ENCODE measurements at regions not wholly inside any gene's neighbourhood (a gene's known extent, or its start where the extent isn't known, plus 50 kb on each side); places are given as distances from the start of the nearest gene placed in this dataset.

- Histone ChIP-seq H3K36me3 (ENCODE audit: control insufficient read depth in 2 of 4, insufficient read depth in 4 of 4, low read length in 3 of 4) (no peaks in the 10 kb centered on the region), H4K20me1 (replicated peaks in 1 of 2; ENCODE audit: control insufficient read depth in 1 of 2, insufficient read depth in 2 of 2, low read length in 2 of 2) (no peaks in the 10 kb centered on the region), H2AK5ac (ENCODE audit: low read depth, low read length) (no peak overlapping the region), H3K27me3 (replicated peaks in 1 of 4; ENCODE audit: control insufficient read depth in 3 of 4, extremely low read depth in 1 of 4, insufficient read depth in 3 of 4, low read length in 3 of 4) (no peaks in the 10 kb centered on the region), H3K56ac (replicated peaks; ENCODE audit: insufficient read length, low read depth, low read length) (no peak overlapping the region), H4K91ac (replicated peaks; ENCODE audit: insufficient read length, low read length) (no peak overlapping the region), H3K23me2 (ENCODE audit: low read depth, low read length) (no peaks in the 10 kb centered on the region), H3K4me3 (ENCODE audit: extremely low read depth in 1 of 4, insufficient read depth in 2 of 4, low read depth in 3 of 4, low read length in 4 of 4) (no peak overlapping the region), H4K5ac (ENCODE audit: insufficient read length, low read depth, low read length) (no peak overlapping the region), H3K4me1 (replicated peaks in 1 of 4; ENCODE audit: control insufficient read depth in 3 of 4, insufficient read depth in 4 of 4, low read length in 3 of 4) (no peaks in the 10 kb centered on the region), H4K8ac (ENCODE audit: extremely low read depth, insufficient read depth, low read length) (no peak overlapping the region), H2AFZ (ENCODE audit: low read length) (no peak overlapping the region), H3K14ac (ENCODE audit: insufficient read length) (no peak overlapping the region), H3K27ac (ENCODE audit: low read depth, low read length) (no peak overlapping the region), H2BK15ac (ENCODE audit: low read length) (no peak overlapping the region), H3K4me2 (ENCODE audit: insufficient read depth in 1 of 2, low read depth in 2 of 2, low read length in 2 of 2) (no peak overlapping the region), H2BK120ac (replicated peaks; ENCODE audit: low read depth, low read length) (no peak overlapping the region), H3K9ac (replicated peaks in 1 of 4; ENCODE audit: extremely low read depth in 1 of 4, low read depth in 3 of 4, low read length in 3 of 4) (no peak overlapping the region), H3K9me3 (ENCODE audit: insufficient read depth in 2 of 2, low read depth in 1 of 2, low read length in 1 of 2) (no peaks in the 10 kb centered on the region), H3K79me1 (ENCODE audit: low read depth, low read length) (no peaks in the 10 kb centered on the region), H2BK20ac (ENCODE audit: low read length) (no peak overlapping the region), H3K18ac (ENCODE audit: extremely low read depth, low read length) (no peak overlapping the region), H2BK5ac (ENCODE audit: low read depth, low read length) (no peak overlapping the region), H3K23ac (ENCODE audit: insufficient read length) (no peak overlapping the region), H3K79me2 (ENCODE audit: control insufficient read depth in 1 of 2, insufficient read depth in 2 of 2, low read length in 2 of 2) (no peaks in the 10 kb centered on the region), H2BK12ac (ENCODE audit: low read depth, low read length) (no peak overlapping the region), H3K4ac (replicated peaks; ENCODE audit: insufficient read length, low read depth, low read length) (no peak overlapping the region)
- POLR2A ChIA-PET (ENCODE audit: partially characterized antibody): interaction anchor here (1.1 kb wide), 1 partner anchor 12 kb away, joined by 3 read pairs; no protein-coding TSS in a partner anchor
- CTCF ChIA-PET (ENCODE audit: partially characterized antibody): no interaction called here
- TF ChIP-seq TCF12 (IDR thresholded peaks at IDR 0.05; ENCODE audit: low read depth, low read length): no peak
- no peak for TF ChIP-seq CREB1 (IDR thresholded peaks at IDR 0.05)
- no peak for TF ChIP-seq MAFK (IDR thresholded peaks at IDR 0.05; ENCODE audit: low read depth, low read length)
- no peak for TF ChIP-seq TBP (IDR thresholded peaks at IDR 0.05; ENCODE audit: low read depth, low read length)
- TF ChIP-seq JUN (IDR thresholded peaks at IDR 0.05; ENCODE audit: low read depth, low read length): no peak
- TF ChIP-seq HDAC2 (IDR thresholded peaks at IDR 0.05; ENCODE audit: borderline replicate concordance in 1 of 2, low read depth in 2 of 2, low read length in 2 of 2): no peak
- no peak for TF ChIP-seq ZNF274 (IDR thresholded peaks at IDR 0.05; ENCODE audit: borderline replicate concordance, extremely low read depth, low read length)
- DNase-seq (ENCODE audit: low read depth in 1 of 2, low spot score in 2 of 2): no peak
- WGBS, 2 experiments (ENCODE audit: extremely low coverage in 1 of 2, insufficient coverage in 1 of 2, insufficient read length in 1 of 2, insufficient replicate concordance in 2 of 2, low coverage in 1 of 2, low lambda C conversion rate in 2 of 2, missing lambda C conversion rate in 1 of 2): 95% methylated on average over 4 of the region's 4 CpGs; no CpG with 5 or more reads in 1 of the 2 experiments
- FAIRE-seq: no peak
Measured at GRCh38 chr12:125996443-125996842, 931.2 kb downstream of the AACS start.
